ENCODE measurements at regions not wholly inside any gene's neighbourhood (a gene's known extent, or its start where the extent isn't known, plus 50 kb on each side); places are given as distances from the start of the nearest gene placed in this dataset.

DNA sequence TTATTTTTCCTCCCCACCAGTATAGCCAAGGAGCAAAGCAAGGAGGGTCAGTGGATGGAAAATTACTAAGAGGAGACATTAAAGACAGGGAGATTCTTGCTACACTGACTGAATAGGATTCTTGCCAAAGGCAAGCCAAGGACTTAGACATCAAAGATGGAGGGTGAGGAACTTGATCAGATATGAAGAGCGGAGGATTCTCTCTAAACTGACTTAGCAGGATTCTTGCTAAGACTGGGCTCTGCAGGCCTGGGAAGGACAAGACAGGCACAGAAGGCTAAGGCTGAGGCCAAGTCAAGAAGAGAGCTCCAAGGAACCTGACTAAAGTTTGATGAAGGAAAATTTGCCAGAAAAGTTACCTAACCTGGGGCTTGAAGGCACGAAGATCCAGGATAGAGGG lies 143.9 kb upstream of the RMP24 start (continued):
- no peak for TF ChIP-seq EP300 (IDR thresholded peaks at IDR 0.05; ENCODE audit: borderline replicate concordance in 1 of 2, low read depth in 2 of 2, low read length in 2 of 2)
